HL-60 (cell line): ENCODE measurements at regions not wholly inside any gene's neighbourhood (a gene's known extent, or its start where the extent isn't known, plus 50 kb on each side); places are given as distances from the start of the nearest gene placed in this dataset.

Experiments
- POLR2AphosphoS5 ChIP-seq: IDR thresholded peaks from 2 replicates; pipeline ENCODE4 v1.6.1; 2012; ENCODE audit warnings: low read depth
- TF ChIP-seq, protein P1 (sequence below): IDR thresholded peaks from one replicate; pipeline ENCODE4 v1.5.1; 2011; ENCODE audit warnings: low read length, control low read depth, inconsistent platforms; ENCODE audit not compliant: insufficient read depth
- TF ChIP-seq, protein P2 (sequence below): IDR thresholded peaks from 2 replicates; pipeline ENCODE4 v1.6.1; 2012; ENCODE audit warnings: low read depth; ENCODE audit not compliant: insufficient replicate concordance

DNA sequence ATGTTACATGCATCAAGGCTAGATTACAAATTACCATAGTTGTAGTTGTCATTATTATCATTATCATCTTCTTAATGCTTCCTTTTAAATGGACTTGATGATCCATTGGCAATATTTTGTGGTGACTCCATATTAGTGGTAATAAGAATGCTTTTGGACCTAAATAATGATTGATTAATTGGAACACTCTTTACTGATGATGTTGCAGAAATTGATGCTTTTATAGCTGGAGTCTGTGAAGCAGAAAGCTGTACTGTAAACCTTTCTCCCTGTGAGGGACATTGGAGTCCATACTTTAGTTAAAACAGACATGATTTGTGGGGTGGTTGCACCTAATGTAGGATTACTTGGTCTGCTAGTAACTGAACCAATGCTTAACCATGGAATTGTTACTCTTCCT lies 190.4 kb downstream of the ATXN7L3B start:
- TF ChIP-seq, protein P1, sequence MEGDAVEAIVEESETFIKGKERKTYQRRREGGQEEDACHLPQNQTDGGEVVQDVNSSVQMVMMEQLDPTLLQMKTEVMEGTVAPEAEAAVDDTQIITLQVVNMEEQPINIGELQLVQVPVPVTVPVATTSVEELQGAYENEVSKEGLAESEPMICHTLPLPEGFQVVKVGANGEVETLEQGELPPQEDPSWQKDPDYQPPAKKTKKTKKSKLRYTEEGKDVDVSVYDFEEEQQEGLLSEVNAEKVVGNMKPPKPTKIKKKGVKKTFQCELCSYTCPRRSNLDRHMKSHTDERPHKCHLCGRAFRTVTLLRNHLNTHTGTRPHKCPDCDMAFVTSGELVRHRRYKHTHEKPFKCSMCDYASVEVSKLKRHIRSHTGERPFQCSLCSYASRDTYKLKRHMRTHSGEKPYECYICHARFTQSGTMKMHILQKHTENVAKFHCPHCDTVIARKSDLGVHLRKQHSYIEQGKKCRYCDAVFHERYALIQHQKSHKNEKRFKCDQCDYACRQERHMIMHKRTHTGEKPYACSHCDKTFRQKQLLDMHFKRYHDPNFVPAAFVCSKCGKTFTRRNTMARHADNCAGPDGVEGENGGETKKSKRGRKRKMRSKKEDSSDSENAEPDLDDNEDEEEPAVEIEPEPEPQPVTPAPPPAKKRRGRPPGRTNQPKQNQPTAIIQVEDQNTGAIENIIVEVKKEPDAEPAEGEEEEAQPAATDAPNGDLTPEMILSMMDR: no peak
- TF ChIP-seq POLR2AphosphoS5: no peak
- TF ChIP-seq, protein P2, sequence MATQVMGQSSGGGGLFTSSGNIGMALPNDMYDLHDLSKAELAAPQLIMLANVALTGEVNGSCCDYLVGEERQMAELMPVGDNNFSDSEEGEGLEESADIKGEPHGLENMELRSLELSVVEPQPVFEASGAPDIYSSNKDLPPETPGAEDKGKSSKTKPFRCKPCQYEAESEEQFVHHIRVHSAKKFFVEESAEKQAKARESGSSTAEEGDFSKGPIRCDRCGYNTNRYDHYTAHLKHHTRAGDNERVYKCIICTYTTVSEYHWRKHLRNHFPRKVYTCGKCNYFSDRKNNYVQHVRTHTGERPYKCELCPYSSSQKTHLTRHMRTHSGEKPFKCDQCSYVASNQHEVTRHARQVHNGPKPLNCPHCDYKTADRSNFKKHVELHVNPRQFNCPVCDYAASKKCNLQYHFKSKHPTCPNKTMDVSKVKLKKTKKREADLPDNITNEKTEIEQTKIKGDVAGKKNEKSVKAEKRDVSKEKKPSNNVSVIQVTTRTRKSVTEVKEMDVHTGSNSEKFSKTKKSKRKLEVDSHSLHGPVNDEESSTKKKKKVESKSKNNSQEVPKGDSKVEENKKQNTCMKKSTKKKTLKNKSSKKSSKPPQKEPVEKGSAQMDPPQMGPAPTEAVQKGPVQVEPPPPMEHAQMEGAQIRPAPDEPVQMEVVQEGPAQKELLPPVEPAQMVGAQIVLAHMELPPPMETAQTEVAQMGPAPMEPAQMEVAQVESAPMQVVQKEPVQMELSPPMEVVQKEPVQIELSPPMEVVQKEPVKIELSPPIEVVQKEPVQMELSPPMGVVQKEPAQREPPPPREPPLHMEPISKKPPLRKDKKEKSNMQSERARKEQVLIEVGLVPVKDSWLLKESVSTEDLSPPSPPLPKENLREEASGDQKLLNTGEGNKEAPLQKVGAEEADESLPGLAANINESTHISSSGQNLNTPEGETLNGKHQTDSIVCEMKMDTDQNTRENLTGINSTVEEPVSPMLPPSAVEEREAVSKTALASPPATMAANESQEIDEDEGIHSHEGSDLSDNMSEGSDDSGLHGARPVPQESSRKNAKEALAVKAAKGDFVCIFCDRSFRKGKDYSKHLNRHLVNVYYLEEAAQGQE: no peak
